ENCODE measurements at regions not wholly inside any gene's neighbourhood (a gene's known extent, or its start where the extent isn't known, plus 50 kb on each side); places are given as distances from the start of the nearest gene placed in this dataset.

GRCh38 chr10:58140691-58141347, 126.9 kb downstream of the IPMK start:
- DNase-seq (ENCODE audit: low spot score in 2 of 2) = no peak
- no peak for FAIRE-seq

- no peak for DNase-seq (ENCODE audit: low spot score in 2 of 2)
- FAIRE-seq = no peak
Measured at GRCh38 chr10:58140054-58140453, 127.6 kb downstream of the IPMK start.

DNA sequence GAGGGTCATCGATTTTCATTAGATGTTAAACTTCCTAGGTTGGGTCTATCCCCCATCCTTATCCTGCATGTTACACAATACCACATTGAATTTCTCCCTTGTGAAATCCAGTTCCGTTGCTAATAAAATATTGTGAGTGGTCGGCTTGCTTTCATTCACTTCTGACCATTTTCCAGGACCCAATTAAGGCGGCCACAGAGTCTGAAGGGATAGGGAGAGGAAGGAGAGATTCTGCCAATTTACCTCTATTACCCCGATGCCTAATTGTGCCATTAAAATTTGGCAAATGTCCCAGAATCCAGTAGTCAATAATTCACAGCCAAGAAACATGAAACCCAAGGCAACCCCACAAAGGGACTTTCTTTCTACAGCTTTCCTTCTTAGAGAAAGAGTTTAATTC, 129.9 kb downstream of the IPMK start:
- no peak for DNase-seq (ENCODE audit: low spot score in 2 of 2)

GRCh38 chr10:58115218-58116050, 152.3 kb downstream of the IPMK start:
- FAIRE-seq = no peak
- DNase-seq (ENCODE audit: low spot score in 2 of 2) = no peak

More for the DNA sequence above, 129.9 kb downstream of the IPMK start:
- FAIRE-seq = no peak

- DNase-seq (ENCODE audit: low spot score in 2 of 2) (no peak), FAIRE-seq (no peak)
Measured at GRCh38 chr10:58109731-58110130, 158.0 kb downstream of the IPMK start.

GRCh38 chr10:58107506-58107905, 160.2 kb downstream of the IPMK start:
- DNase-seq (ENCODE audit: low spot score in 2 of 2) = no peak

DNA sequence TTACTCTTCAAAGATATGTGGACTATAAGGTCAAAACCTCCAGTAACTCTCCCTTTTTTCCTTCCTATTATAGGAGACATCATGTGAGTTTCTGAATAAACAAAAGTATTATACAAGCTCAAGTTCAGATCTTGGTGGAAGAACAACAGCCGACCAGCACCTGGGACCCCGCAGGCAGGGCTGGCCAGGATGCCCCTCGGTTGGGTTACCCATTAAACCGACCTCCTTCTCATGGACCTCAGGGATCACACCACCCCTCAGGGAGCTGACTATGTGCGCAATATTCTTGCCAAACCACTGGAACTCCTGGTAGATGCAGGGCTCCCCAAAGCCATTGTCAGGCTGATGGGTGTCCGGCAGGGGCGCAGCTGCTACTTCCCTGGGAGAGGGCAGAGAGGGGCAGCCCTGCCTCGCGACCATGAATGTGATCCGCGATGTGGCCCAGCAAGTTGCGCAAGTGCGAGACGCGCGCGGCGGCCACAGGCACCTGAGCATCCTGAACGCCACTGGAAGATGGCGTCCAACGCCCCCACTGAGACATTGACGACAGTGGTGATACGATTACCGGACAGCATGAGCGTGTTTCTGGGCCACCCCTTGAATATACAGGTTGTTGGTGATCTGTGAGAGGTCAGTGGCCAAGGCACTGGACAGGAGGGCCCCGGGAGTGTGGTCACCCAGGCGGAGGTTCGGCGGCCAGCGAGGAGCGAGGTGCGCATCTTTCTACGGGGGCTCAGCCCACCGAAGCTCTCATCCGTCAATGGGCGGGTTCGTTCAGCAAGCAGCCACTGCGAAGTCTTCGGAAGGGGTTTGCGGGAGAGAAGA, 161.3 kb downstream of the IPMK start:
- no peak for FAIRE-seq
- no peak for DNase-seq (ENCODE audit: low spot score in 2 of 2)

More at GRCh38 chr10:58107506-58107905, 160.2 kb downstream of the IPMK start:
- FAIRE-seq = no peak

GRCh38 chr10:58104351-58104751, 163.3 kb downstream of the IPMK start:
- no peak for FAIRE-seq
- DNase-seq (ENCODE audit: low spot score in 2 of 2) = no peak

DNA sequence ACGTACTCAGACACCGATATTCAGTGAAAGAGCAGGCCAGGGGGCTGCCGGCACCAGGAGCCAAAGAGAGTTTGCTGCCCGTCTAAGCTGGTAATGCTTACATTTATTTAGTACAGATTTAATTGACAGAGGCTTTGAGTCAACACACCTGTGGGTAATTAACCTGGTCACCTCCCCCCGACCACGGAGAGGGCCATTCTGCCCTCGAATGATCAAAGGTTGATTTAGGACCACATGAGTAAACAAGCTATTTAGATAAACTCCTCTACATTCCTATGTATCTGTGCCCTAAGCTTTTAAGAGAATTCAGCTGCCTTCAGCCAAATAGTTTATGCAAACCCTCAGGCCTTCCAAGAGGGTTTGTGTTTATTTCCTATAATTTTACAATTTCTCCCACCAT, 164.8 kb downstream of the IPMK start:
- DNase-seq (ENCODE audit: low spot score in 2 of 2) = no peak
- no peak for FAIRE-seq

GRCh38 chr10:58101682-58102081, 166.0 kb downstream of the IPMK start:
- FAIRE-seq = no peak
- no peak for DNase-seq (ENCODE audit: low spot score in 2 of 2)

GRCh38 chr10:58094985-58095718, 172.5 kb downstream of the IPMK start:
- DNase-seq (ENCODE audit: low spot score in 2 of 2) (no peak), FAIRE-seq (no peak)

- DNase-seq (ENCODE audit: low spot score in 2 of 2) (no peak), FAIRE-seq (no peak)
Measured at GRCh38 chr10:58091886-58092285, 175.8 kb downstream of the IPMK start.

- FAIRE-seq (no peak), DNase-seq (ENCODE audit: low spot score in 2 of 2) (no peak)
Measured at GRCh38 chr10:58089739-58090138, 178.0 kb downstream of the IPMK start.

- DNase-seq (ENCODE audit: low spot score in 2 of 2) (no peak), FAIRE-seq (no peak)
Measured at GRCh38 chr10:58087896-58088295, 179.8 kb downstream of the IPMK start.

DNA sequence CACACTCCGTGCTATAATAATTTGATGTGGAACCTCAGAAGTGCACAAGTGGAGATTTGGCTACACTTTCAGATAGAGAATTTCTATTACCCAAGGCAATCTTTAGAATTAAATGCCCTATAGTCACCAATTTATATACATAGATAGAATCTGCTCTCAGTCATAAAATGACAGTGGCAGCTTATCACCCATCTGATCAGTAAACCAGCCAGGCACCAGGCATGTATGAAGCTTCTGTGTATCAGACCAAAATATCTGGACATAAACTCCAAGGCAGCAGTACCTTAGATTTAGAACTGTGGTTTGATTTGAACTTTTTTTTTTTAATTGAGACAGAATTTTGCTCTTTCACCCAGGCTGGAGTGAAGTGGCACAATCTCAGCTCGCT, 180.9 kb downstream of the IPMK start:
- DNase-seq (ENCODE audit: low spot score in 2 of 2) = no peak
- no peak for FAIRE-seq

DNA sequence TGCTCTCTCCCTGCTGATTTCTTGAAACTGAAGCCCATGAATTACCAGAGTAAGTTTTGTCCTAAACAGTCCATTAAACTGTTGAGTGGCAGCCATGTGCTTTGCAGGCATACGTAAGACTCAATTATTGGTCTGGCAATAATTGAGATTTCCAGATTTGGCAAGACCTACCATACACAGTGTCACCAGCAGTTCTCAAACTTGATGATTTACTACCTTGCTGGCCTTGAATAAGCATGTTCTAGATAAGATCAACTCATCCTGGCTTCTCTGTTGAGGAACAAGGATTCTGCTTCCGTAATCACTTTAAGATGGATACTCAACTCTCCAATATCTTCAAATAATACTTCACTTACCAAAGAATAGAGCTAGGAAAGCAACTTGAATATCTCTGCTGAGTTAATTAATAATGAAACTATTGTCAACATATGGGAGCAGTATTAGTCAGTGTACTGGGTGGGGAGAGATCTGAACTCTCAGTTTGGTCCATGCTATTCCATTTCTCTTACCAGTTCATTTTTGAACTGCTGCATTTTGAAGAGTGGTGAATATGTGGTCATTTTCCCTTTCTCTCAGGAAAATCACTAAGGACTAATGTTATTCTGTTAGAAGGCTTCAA, 181.4 kb downstream of the IPMK start:
- no peak for FAIRE-seq
- DNase-seq (ENCODE audit: low spot score in 2 of 2) = no peak

DNA sequence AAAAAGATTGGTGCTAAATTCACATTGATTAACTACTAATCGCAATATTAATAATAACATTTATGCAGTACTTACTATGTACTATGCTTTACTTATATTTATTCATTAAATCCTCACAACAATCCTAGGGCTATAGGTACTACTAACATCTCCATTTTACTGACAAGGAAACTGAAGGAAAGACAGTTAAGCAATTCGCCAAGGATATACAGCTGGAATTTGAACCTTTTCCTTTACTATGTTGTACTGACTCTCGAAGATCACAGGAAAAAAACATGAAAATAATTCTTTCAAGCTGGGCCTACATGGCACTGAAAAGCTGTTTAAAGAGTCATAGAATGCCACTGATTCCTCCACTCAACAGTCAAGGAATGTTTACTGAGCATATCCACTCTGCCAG, 185.4 kb downstream of the IPMK start:
- FAIRE-seq (no peak), DNase-seq (ENCODE audit: low spot score in 2 of 2) (no peak)

DNA sequence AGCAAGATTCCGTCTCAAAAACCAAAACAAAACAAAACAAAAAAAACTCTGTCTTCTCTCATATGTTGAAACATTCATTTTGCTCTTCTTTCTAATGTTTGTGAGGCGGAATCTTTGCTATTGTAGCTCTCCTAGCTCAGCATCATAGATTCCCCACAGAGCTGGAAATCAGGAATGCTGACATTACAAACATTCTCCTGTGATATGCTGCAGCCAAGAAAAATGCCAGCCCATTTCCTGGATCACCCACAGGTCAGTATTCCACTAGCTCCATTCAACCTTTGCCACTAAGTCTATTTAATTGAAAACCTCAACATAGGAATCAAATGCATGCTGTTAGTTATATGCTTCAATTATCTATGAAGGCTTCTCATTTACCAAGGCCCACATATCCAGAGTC, 186.3 kb downstream of the IPMK start:
- FAIRE-seq (no peak), DNase-seq (ENCODE audit: low spot score in 2 of 2) (no peak)

- no peak for DNase-seq (ENCODE audit: low spot score in 2 of 2)
- no peak for FAIRE-seq
Measured at GRCh38 chr10:58079461-58079860, 188.2 kb downstream of the IPMK start.

GRCh38 chr10:58072634-58073033, 195.1 kb downstream of the IPMK start:
- FAIRE-seq = no peak
- no peak for DNase-seq (ENCODE audit: low spot score in 2 of 2)
